PC-9 (cell line): ENCODE measurements at regions not wholly inside any gene's neighbourhood (a gene's known extent, or its start where the extent isn't known, plus 50 kb on each side); places are given as distances from the start of the nearest gene placed in this dataset.

Experiments
- CTCF ChIP-seq: fragments of 200-600 bp; sonication (generic); conservative IDR thresholded peaks from 2 replicates; pipeline ENCODE4 v1.6.1; 2017; ENCODE audit warnings: mixed run types, antibody characterized with exemption, mild to moderate bottlenecking, moderate library complexity
- EZH2 ChIP-seq: fragments of 200-600 bp; sonication (generic); IDR thresholded peaks from 2 replicates; pipeline ENCODE4 v1.8.0; 2017; ENCODE audit warnings: antibody characterized with exemption, low read depth

DNA sequence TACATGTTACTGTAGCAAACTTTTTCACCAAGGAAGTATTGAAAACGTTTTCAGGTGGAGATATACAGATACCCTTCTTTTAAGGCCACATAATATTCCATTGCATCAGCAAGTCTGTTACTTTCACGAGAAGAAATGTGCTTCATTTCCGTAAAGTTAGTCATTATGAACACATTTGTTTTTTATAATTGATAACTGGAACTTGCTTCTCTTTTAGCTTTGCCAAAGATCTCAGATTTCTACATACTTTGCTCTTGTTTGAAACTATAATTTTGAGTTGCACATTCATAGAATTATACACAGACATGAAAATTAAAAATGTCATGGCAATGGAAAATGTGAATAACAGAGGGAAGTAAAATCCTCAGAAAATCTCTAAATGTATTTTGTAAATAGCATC, 128.7 kb upstream of the GIMD1 start:
- no peak for TF ChIP-seq CTCF
- no peak for TF ChIP-seq EZH2
